ENCODE measurements at regions not wholly inside any gene's neighbourhood (a gene's known extent, or its start where the extent isn't known, plus 50 kb on each side); places are given as distances from the start of the nearest gene placed in this dataset.

DNA sequence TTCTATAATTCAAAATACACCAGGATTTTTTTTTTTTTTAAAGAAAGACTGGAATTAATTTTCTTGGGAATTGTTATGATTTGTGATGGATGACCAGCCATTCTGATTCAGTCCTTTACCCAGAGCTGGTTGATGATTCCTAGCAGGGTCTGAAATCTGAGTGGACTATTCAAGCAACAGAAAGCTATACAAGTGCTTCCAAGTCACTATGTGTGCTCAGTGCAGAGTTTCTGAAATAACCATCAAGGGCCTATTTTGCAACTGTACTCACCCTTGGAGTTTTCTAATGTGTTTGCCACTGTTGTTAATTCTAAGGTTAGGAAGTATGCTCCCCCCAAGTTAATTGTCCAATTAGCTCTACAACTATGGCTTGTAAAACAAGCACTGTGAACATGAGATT lies 137.7 kb upstream of the RAPGEF2 start:
- TF ChIP-seq, protein P1, sequence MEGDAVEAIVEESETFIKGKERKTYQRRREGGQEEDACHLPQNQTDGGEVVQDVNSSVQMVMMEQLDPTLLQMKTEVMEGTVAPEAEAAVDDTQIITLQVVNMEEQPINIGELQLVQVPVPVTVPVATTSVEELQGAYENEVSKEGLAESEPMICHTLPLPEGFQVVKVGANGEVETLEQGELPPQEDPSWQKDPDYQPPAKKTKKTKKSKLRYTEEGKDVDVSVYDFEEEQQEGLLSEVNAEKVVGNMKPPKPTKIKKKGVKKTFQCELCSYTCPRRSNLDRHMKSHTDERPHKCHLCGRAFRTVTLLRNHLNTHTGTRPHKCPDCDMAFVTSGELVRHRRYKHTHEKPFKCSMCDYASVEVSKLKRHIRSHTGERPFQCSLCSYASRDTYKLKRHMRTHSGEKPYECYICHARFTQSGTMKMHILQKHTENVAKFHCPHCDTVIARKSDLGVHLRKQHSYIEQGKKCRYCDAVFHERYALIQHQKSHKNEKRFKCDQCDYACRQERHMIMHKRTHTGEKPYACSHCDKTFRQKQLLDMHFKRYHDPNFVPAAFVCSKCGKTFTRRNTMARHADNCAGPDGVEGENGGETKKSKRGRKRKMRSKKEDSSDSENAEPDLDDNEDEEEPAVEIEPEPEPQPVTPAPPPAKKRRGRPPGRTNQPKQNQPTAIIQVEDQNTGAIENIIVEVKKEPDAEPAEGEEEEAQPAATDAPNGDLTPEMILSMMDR (IDR thresholded peaks at IDR 0.05): no peak
- TF ChIP-seq POLR2A (IDR thresholded peaks at IDR 0.05): no peak

All from lower leg skin (tissue), 3 donors.